ENCODE measurements at regions not wholly inside any gene's neighbourhood (a gene's known extent, or its start where the extent isn't known, plus 50 kb on each side); places are given as distances from the start of the nearest gene placed in this dataset.
A peak's percentile ranks its signal among the peaks of the same experiment; 100 is the strongest.

GRCh38 chr4:100130964-100131363, 59.3 kb downstream of the DDIT4L start:
- no peak for DNase-seq

DNA sequence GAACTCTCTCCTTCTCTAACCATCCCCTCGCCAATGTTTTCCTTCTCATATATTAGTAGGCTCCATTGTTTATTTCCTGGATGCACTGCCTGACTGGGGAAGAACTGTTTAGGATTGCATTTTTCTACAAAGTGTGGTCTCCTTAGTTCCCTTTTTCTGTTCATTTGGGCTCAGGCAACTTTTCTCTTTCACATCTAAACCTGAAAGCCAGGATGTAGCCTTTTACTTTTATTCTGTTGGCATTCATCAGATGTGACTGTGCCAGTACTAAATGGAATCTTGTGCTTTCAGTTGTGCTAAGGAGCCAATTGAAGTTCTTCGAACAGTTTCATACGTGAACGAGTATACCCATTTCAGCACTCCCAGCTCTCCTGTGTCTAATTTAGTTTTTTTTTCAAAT, 59.8 kb downstream of the DDIT4L start:
- no peak for DNase-seq

DNA sequence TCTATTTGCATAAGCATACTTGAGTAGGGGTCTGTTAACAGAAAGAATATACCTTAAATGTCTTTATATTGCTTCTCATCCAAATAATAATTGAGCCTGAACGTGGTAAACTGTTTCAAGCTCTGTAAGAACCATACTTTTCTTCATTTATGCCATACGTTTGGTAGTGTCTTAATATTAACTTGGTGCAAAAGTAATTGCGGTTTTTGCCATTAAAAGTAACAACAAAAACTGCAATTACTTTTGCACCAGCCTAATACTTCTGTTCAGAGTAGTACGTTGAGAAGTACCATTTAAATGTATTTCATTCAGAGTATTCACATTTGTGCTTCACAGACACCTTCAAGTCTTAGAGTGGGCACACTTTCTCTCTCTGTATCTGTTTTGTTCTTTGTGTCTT, 60.5 kb downstream of the DDIT4L start:
- no peak for DNase-seq

- no peak for DNase-seq
Measured at GRCh38 chr4:100128338-100128737, 61.9 kb downstream of the DDIT4L start.

DNA sequence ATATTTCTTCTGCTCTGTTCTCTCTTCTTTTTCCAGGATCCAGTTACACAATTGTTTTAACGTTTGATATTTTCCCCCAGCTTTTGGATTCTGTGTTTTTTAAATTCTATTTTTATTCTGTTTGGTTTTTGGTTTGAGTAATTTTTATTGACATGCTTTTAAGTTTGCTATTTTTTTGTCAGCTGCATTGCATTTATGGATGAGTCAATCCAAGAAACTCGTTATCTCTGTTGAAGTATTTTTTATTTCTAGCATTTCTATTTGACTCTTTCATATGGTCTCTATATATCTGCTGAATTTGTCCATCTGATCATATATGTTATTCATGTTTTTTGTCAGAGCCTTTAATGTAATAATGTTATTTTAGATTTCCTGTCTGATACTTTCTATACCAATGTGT, 65.6 kb downstream of the DDIT4L start:
- no peak for DNase-seq

DNA sequence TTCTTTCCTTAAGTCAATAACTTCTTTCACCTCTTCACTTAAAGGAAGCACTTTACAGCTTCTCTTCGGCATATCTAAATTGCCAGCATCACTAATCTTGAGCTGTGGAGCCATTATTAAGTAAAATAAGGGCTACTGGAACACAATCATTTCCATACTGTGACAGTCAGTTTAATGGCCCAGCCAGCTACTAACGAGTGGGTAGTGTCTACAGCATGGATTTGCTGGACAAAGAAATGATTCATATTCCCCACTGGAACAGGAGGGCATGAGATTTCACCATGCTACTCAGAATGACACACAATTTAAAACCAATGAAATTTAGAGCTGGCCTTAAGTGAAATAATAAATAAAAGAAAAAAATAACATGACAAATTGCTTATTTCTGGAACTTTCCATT, 72.1 kb downstream of the DDIT4L start:
- no peak for DNase-seq

DNA sequence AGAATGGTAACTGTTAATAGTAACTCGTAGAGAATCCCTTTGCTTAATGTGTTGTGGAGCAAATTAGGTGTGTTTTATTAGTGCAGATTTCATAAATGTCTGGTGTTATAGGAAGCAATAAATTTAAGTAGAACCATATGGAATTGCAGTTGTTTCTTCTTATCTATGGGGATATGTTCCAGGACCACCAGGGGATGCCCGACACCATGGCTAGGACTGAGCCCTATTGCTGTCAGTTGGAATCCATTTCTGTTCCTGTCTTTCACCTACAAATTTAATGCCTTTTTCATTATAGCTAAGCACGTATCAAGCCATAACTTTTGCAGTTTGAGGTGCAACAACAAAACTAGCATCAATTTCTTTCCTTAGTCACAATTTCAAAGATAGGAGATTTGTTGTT, 72.5 kb downstream of the DDIT4L start:
- DNase-seq, result no peak

DNA sequence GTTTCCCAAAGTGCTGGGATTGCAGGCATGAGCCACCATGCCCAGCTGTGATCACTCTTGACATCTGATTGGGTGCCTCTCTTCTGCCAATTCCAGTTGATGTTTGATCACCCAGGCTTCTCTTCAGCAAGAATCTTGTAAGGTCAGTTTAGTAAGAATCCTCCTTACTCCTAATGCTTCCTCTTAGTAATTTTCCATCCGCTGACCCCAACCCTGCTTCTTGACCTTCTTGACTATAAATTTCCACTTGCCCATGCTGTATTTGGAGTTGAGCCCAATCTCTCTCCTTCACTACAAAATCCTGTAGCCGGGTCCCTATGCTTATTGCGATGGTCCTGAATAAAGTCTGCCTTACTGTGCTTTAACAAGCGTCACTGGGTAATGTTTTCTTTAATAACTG, 75.4 kb downstream of the DDIT4L start:
- DNase-seq, result no peak

GRCh38 chr4:100113732-100114131, 76.5 kb downstream of the DDIT4L start:
- DNase-seq, result no peak

DNA sequence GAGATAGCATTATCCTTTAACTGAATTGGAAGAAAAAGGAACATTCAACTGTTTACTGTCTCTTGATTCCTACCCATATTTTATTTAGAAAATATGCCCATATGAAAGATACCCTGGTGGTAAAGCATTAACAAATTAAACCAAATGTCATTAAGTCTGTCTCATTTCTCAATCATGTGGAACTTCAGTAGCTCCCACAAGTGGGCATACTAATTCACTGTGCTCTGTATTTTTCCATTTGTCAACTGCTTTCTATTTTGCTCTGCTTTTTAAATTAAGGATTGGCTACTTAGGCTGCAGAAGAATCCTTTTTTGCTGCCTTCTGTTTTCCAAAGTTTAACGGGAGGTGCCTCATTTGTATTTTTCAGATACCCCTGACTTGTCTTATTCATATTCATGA, 77.2 kb downstream of the DDIT4L start:
- DNase-seq, result no peak

DNA sequence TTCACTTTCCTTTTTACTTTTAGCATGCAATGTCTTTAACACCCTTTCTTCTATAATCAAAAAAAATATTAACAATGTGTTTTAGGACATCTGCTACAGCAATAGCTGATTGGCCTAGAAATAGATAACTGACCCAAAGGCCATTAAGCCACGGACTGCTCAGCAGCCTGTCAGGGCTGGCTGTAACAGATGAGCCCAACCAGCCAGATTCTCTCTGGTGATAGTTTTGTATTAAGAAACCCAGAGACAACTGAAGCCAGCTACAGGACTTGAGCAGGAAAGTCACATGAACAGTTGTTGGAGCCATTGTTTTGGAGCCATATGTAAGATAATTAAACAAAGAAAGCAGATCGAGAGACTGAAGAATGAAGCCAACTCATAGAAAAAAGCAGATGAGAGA, 80.3 kb downstream of the DDIT4L start:
- DNase-seq, result no peak

DNA sequence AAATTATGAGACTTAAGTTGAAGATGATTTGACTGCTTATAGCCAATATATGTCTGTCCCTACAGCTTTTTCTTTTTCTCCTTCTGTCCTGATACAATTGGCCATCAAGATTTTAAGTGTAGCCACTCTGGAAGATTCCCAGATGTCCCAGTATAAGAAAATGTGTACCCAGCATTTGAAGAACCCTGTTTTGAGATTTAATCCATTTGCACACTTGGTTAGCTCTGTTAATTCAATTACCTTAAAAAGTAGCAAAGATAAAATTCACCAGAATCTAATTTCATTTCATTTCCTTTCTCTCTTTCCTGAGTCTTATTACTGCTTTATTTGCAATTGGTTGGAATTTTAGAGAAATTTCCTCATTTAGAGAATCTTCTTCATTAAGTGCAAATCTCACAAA, 81.4 kb downstream of the DDIT4L start:
- DNase-seq, result no peak

DNA sequence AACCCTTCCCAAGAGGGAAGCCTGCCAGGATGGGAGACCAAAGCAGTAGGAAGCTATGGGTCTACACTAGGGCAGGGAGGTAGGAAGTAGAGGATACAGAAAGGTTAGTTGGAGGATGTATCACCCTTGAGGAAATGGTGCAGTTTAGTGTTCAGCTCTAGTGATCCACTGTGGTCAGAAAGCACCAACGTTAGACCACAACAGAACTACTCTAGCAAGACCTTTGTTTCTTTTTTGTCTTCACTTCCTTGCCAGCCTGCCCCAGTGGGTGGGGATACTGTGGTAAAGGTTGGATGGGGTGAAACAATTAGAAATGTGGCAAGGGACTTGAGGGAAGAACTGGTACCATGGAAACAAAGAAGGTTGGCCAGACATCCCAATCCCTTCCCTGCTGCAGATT, 83.3 kb downstream of the DDIT4L start:
- DNase-seq, result no peak

DNA sequence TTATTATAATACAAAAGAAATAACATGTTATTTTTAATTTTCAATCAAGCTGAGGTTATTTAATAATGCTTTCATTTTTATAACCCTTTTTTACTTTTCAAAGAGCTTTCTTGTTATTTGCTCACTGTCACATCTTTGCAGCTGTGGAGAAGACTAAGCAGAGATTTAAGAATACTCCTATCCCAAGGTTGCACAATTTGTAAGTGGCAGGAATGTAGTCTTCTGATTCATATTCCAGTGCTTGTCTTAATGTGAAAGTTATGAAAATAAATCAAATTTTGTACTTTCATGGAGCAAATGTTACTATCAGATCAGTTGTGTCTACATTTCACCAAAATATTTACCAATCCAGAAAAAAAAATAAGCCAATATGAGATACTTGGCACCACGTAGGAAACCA, 86.6 kb downstream of the DDIT4L start:
- no peak for DNase-seq

DNA sequence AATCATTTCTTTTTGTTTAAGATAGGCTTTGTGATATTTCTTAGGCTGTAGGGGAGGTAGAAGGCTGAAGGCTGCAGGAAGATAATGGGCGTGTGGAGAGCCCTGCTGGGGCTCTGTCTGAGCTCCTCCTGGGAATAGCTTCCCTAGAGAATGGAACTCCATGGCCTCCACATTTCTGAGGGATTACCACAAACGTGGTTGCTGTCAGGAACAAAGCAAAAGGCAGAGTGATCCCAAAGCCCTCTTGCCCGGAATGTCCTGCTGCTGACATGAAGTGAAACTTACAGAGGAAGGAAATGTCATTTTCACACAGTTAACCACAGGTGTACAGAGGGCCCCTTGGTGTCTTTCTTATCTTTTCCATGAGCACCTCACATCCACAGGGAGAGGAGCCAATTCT, 89.3 kb downstream of the DDIT4L start:
- no peak for DNase-seq

GRCh38 chr4:100099746-100100145, 90.5 kb downstream of the DDIT4L start:
- no peak for DNase-seq

DNA sequence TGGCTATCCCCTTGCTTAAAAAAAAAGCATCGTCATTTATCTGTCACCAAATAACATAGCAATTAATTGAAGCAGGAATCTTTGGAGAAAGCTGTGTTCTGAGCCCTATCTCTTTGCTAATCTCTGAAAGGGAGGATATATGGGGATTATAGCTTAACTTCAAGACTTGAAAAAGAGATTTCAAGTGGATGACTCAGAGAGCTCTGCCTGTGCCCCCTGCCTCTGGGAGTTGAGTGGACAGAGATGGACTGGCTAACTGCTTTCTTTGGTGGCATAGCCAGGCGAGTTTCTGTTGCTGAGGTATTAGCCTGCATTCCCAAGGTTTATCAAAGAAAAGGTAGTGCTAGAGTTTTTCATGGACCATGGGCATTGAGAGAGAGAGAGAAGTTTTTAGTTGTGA, 91.6 kb downstream of the DDIT4L start:
- DNase-seq, result no peak

- DNase-seq, result no peak
Measured at GRCh38 chr4:100098011-100098545, 92.2 kb downstream of the DDIT4L start.

- DNase-seq, result peak; percentile 78
Measured at GRCh38 chr4:100095729-100096595, 94.3 kb downstream of the DDIT4L start.

DNA sequence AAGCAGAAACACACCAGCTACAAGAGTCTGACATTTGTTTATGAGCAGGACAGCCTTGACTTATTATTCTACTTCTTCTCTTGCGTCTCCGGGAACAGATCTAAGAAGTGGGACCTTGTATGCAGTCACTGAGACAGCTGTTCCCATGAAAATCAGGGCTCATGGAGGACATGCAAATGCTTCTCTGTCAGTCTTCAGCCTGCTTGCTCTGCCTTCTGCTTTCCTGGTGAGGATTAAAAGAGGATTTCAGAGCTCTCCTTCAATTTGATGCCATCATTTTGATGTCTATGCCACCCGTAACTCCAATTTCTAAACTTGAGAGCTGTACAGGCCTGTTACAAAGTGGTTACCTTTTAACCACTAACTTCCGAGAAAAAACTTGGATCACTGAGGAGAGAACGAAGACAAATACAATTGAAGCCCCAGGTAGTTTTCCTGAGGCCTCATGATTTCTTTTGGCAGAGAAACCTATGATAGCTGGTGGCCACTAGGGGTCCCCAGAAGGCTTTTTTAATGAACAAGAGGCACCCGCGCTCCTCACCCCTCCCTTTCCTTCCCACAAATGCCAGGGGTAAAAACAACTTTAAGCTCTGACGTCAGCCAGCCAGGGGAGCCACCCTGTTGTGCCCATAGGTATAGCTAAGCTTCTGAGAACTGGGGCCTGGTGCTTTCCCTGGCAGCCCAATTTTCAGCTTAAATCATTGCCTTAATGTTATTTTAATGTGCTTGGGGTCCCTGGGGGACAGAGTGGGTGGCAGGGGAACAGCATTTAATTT, 97.0 kb downstream of the DDIT4L start:
- peak; percentile 93 for DNase-seq

DNA sequence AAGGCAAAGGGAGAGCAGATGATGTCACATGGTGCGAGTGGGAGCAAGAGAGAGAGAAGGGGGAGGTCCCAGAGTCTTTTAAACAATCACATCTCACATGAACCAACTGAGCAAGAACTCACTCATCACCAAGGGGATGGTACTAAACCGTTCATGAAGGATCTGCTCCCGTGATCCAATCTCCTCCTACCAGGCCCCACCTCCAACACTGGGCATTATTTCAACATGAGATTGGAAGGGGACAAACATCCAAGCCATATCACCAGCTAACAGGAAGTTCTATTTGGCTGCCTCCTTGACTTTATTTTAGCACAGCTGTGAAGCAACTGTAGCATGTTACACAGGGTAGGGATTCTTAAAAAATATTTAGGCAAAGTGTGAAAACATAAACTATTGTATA, 102.5 kb downstream of the DDIT4L start:
- DNase-seq, result no peak

DNA sequence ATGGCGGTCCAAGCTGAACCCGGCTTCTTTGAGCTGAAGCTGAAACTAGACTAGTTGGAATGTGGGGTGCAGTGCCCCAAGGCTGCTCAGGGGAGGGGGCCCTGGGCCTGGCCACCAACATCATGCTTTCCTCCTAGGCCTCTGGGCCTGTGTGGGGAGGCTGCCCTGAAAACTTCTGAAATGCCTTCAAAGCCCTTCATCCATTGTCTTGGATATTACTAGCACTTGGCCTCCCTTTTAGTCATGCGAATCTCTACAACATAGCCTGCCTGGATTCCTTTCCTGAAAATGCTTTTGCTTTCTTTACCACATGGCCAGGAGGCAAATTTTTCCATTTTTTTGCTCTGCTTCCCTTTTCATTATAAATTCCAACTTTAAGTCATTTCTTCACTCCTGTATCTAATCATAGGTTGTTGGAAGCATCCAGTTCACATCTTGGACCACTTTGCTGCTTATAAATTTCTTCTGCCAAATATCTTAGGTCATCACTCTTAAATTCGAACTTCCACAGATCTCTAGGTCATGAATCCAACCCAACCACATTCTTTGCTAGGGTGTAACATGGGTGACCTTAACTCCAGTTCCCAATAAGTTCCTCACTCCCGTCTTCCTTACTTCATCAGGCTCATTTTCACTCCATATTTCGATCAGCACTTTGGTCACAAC, 103.4 kb downstream of the DDIT4L start:
- peak; percentile 16 for DNase-seq

DNA sequence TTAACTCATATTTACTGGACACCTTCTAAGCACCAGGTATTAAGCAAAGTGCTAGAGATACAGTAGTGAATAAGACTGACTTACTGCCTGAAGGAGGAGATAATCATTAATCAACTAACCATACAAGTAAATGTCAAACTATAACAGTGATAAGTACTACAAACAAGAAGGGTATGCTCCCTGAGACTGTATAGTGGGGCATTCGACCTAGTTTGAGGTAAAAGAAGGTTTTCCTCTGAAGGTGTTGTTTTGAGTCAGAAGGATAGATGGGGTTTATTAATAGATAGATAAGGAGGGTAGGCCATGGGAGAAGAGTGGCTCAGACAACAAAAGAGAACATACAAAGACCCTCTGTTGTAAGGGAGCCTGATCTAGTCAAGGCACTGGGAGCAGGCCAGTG, 105.4 kb downstream of the DDIT4L start:
- DNase-seq, result no peak

Measured in fibroblast of skin of back (primary cell).